Vagina (tissue), 2 donors: ENCODE measurements at regions not wholly inside any gene's neighbourhood (a gene's known extent, or its start where the extent isn't known, plus 50 kb on each side); places are given as distances from the start of the nearest gene placed in this dataset.

Experiments used
- DNase-seq, 2 donors: peaks; one replicate each; pipeline ENCODE4 v3.0.0-alpha.2; 2017; ENCODE audit errors: extremely low spot score in 2 of 2
- H3K27ac ChIP-seq: fragments of 200-600 bp; sonication (generic); one replicate; pipeline ENCODE4 v1.5.1; 2019
- H3K27me3 ChIP-seq: fragments of 200-600 bp; sonication (generic); one replicate; pipeline ENCODE4 v1.5.1; 2019
- H3K36me3 ChIP-seq, 2 donors: fragments of 200-600 bp; sonication (generic); one replicate each; pipeline ENCODE4 v1.5.1; 2017 to 2019
- H3K4me1 ChIP-seq: fragments of 200-600 bp; sonication (generic); one replicate; pipeline ENCODE4 v1.5.1; 2019
- H3K4me3 ChIP-seq, 2 donors: fragments of 200-600 bp; sonication (generic); 1 replicate in 1 of 2; 2 replicates in 1 of 2; pipeline ENCODE4 v1.5.1; 2016 to 2019
- H3K9me3 ChIP-seq: fragments of 200-600 bp; sonication (generic); one replicate; pipeline ENCODE4 v1.5.1; 2019
- POLR2A ChIP-seq, 2 donors: fragments of 450-650 bp; IDR thresholded peaks; one replicate each; pipeline ENCODE4 v1.6.1; 2017; ENCODE audit warnings: antibody characterized with exemption in 2 of 2, mild to moderate bottlenecking in 2 of 2, moderate library complexity in 2 of 2
- POLR2AphosphoS5 ChIP-seq, 2 donors: sonication (generic); formaldehyde crosslinking; IDR thresholded peaks; one replicate each; pipeline ENCODE4 v1.9.0; 2017; ENCODE audit warnings: antibody characterized with exemption in 2 of 2, mild to moderate bottlenecking in 2 of 2, low read depth in 1 of 2; ENCODE audit not compliant: insufficient read depth in 1 of 2
- intact Hi-C: fragments of 100-400 bp; cut with DNase I; formaldehyde crosslinking; loops from one replicate; pipeline ENCODE4 v1.15.1; 2023
- TF ChIP-seq, protein P1 (sequence below), 3 experiments: fragments of 450-650 bp in 2 of 3; fragments of 200-600 bp in 1 of 3; sonication (generic) in 1 of 3; IDR thresholded peaks; one replicate each; pipeline ENCODE4 v1.5.1; 2017 to 2019; ENCODE audit warnings: antibody characterized with exemption in 3 of 3, mild to moderate bottlenecking in 2 of 3, moderate library complexity in 2 of 3

DNA sequence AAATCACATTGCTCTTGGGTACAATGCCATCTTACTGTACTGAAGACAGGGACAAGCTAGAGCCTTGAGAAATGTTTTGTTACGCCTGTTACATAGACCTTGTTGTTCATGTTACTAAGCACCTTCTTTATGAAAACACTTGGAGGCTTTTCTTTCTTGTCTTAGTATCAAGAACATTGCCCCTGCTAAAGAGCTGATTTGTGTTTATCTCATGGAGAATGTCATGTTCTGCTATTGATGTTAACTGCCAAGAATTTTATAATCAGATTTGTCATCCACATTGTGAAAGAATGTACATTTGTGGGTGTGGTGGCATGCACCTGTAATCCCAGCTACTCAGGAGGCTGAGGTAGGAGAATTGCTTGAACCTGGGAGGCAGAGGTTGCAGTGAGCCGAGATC is 431.3 kb upstream of the MDFIC2 start:
- DNase-seq = no peak
- Histone ChIP-seq H3K27me3 (no peaks in the 10 kb centered on the region), H3K36me3 (no peaks in the 10 kb centered on the region), H3K4me3 (no peak overlapping the region), H3K27ac (no peak overlapping the region), H3K9me3 (no peaks in the 10 kb centered on the region), H3K4me1 (no peaks in the 10 kb centered on the region)
- intact Hi-C loops = no loop called here
- TF ChIP-seq POLR2AphosphoS5 (IDR thresholded peaks at IDR 0.05; ENCODE audit: insufficient read depth in 1 of 2, low read depth in 1 of 2) = no peak
- no peak for TF ChIP-seq POLR2A (IDR thresholded peaks at IDR 0.05)
- TF ChIP-seq, protein P1, sequence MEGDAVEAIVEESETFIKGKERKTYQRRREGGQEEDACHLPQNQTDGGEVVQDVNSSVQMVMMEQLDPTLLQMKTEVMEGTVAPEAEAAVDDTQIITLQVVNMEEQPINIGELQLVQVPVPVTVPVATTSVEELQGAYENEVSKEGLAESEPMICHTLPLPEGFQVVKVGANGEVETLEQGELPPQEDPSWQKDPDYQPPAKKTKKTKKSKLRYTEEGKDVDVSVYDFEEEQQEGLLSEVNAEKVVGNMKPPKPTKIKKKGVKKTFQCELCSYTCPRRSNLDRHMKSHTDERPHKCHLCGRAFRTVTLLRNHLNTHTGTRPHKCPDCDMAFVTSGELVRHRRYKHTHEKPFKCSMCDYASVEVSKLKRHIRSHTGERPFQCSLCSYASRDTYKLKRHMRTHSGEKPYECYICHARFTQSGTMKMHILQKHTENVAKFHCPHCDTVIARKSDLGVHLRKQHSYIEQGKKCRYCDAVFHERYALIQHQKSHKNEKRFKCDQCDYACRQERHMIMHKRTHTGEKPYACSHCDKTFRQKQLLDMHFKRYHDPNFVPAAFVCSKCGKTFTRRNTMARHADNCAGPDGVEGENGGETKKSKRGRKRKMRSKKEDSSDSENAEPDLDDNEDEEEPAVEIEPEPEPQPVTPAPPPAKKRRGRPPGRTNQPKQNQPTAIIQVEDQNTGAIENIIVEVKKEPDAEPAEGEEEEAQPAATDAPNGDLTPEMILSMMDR (IDR thresholded peaks at IDR 0.05) = no peak

DNA sequence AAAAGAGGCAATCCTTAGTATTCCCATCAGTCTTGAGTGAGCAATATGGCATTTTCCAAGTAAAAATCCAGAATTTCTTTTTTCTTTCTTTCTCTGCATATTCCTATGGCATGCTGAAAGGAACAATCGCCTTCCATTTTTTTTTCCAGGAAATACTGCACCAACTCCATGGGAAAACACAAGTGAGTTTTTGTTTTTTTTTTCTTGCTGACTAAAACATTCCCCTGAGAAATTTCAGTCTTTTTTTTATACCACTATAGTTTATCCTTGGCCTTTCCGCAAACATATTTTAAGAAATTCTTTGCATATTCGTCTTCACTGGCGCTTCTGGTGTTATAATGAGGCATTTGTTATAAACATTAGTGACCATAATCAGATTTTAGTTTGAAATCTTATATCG is 429.6 kb upstream of the MDFIC2 start:
- no peaks in the 10 kb centered on the region for H3K27me3 ChIP-seq
- H3K4me1 ChIP-seq = no peaks in the 10 kb centered on the region
- DNase-seq = no peak
- H3K27ac ChIP-seq = no peak overlapping the region
- TF ChIP-seq POLR2AphosphoS5 (IDR thresholded peaks at IDR 0.05; ENCODE audit: insufficient read depth in 1 of 2, low read depth in 1 of 2) (no peak), POLR2A (IDR thresholded peaks at IDR 0.05) (no peak)
- TF ChIP-seq, protein P1 (IDR thresholded peaks at IDR 0.05) = no peak
- H3K36me3 ChIP-seq = no peaks in the 10 kb centered on the region
- no peak overlapping the region for H3K4me3 ChIP-seq
- intact Hi-C loops = no loop called here
- H3K9me3 ChIP-seq = no peaks in the 10 kb centered on the region

DNA sequence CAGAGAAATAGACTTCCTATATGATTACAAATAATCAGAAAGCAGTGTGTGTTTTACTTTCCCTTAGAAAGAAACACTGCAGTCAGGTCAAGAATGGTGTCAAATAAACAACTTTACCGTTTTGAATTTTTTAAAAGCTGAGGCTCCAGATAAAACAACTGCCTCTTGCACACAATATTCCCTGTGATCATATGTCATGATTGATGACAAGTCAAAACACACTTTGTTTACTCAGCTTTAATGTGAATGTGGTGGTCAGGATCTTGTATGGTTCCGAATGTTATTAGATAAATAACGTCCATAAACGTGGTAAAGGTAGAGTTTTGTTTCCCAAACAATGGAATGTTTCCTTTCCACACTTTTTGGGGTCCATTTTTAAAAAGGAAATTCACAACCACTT is 428.4 kb upstream of the MDFIC2 start:
- Histone ChIP-seq H3K4me3 (no peak overlapping the region), H3K27ac (no peak overlapping the region), H3K36me3 (no peaks in the 10 kb centered on the region), H3K9me3 (no peaks in the 10 kb centered on the region), H3K27me3 (no peaks in the 10 kb centered on the region), H3K4me1 (no peaks in the 10 kb centered on the region)
- DNase-seq = no peak
- TF ChIP-seq POLR2AphosphoS5 (IDR thresholded peaks at IDR 0.05; ENCODE audit: insufficient read depth in 1 of 2, low read depth in 1 of 2) (no peak), POLR2A (IDR thresholded peaks at IDR 0.05) (no peak)
- TF ChIP-seq, protein P1 (IDR thresholded peaks at IDR 0.05) = no peak
- intact Hi-C loops = no loop called here

DNA sequence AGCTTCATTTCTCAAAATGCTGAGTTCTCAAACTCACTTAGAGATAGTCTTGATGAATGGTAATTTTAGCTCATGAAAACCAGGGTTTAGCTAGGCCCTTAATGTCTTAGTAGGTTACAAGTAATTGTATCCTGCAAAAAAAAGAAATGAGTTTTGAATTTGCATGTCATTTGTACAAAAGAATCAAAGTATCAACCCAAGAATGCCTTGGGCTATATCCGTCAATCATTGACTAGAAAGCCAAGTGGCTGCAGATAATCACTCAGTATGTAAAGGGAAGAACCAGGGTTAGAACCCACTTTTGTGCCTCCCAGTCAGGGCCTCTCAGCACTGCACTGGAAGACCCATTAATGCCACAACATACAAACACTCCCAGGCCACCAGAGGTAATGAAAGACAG is 427.6 kb upstream of the MDFIC2 start:
- no peaks in the 10 kb centered on the region for H3K4me1 ChIP-seq
- H3K27ac ChIP-seq = no peak overlapping the region
- no peaks in the 10 kb centered on the region for H3K27me3 ChIP-seq
- TF ChIP-seq POLR2A (IDR thresholded peaks at IDR 0.05) (no peak), POLR2AphosphoS5 (IDR thresholded peaks at IDR 0.05; ENCODE audit: insufficient read depth in 1 of 2, low read depth in 1 of 2) (no peak)
- TF ChIP-seq, protein P1 (IDR thresholded peaks at IDR 0.05) = no peak
- intact Hi-C loops = no loop called here
- no peaks in the 10 kb centered on the region for H3K36me3 ChIP-seq
- DNase-seq = no peak
- no peak overlapping the region for H3K4me3 ChIP-seq
- H3K9me3 ChIP-seq = no peaks in the 10 kb centered on the region

DNA sequence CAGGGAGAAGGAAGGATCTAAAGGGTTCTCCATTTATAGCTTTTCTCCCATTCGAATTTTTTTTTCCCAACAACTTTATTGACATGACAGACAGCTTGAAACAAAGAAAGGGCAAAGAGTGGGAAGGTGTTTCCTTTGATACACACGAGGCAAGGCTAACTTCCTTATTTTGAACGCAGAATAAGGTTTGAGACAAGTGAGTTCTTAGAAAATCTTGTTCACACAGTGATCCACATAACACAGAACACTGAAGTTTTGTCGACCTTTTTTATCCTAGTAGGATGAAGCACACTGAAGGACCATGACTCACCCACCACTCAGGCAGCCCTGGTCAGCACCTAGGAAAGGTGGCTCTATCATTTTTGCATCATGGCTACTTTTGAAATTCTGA is 425.8 kb upstream of the MDFIC2 start:
- no peaks in the 10 kb centered on the region for H3K27me3 ChIP-seq
- intact Hi-C loops = no loop called here
- DNase-seq = no peak
- H3K9me3 ChIP-seq = no peaks in the 10 kb centered on the region
- H3K36me3 ChIP-seq = no peaks in the 10 kb centered on the region
- no peak overlapping the region for H3K4me3 ChIP-seq
- TF ChIP-seq POLR2A (IDR thresholded peaks at IDR 0.05) = no peak
- no peak for TF ChIP-seq POLR2AphosphoS5 (IDR thresholded peaks at IDR 0.05; ENCODE audit: insufficient read depth in 1 of 2, low read depth in 1 of 2)
- TF ChIP-seq, protein P1 (IDR thresholded peaks at IDR 0.05) = no peak
- no peaks in the 10 kb centered on the region for H3K4me1 ChIP-seq
- H3K27ac ChIP-seq = no peak overlapping the region
